H9 (cell line): ENCODE measurements at regions not wholly inside any gene's neighbourhood (a gene's known extent, or its start where the extent isn't known, plus 50 kb on each side); places are given as distances from the start of the nearest gene placed in this dataset.

ENCODE experiments used
- DNase-seq: peaks from one replicate; pipeline ENCODE4 v3.0.0-alpha.2; 2017
- H2AFZ ChIP-seq: one replicate; pipeline ENCODE4 v1.6.1; 2013; ENCODE audit warnings: mild to moderate bottlenecking, low read length, control low read depth, moderate library complexity
- H2AK5ac ChIP-seq: 2 replicates; pipeline ENCODE4 v1.6.1; 2013; ENCODE audit warnings: low read length, control low read depth, mixed read lengths; ENCODE audit not compliant: insufficient read length
- H2BK120ac ChIP-seq: one replicate; pipeline ENCODE4 v1.6.1; 2013; ENCODE audit warnings: low read depth, mild to moderate bottlenecking, low read length, control low read depth, inconsistent platforms; ENCODE audit not compliant: poor library complexity, severe bottlenecking
- H2BK12ac ChIP-seq: 2 replicates; pipeline ENCODE4 v1.6.1; 2013; ENCODE audit warnings: low read length, control low read depth, mixed read lengths, low read depth; ENCODE audit not compliant: insufficient read length
- H2BK15ac ChIP-seq: 2 replicates; pipeline ENCODE4 v1.6.1; 2013; ENCODE audit warnings: low read depth, low read length, control low read depth
- H2BK20ac ChIP-seq: one replicate; pipeline ENCODE4 v1.6.1; 2013; ENCODE audit warnings: low read depth, mild to moderate bottlenecking, low read length, control low read depth, inconsistent platforms; ENCODE audit not compliant: poor library complexity, severe bottlenecking
- H2BK5ac ChIP-seq: 2 replicates; pipeline ENCODE4 v1.6.1; 2013; ENCODE audit warnings: low read length, control low read depth, mixed read lengths; ENCODE audit not compliant: insufficient read length
- H3K14ac ChIP-seq: 2 replicates; pipeline ENCODE4 v1.6.1; 2013; ENCODE audit warnings: low read length, control low read depth; ENCODE audit not compliant: insufficient read depth
- H3K18ac ChIP-seq: 2 replicates; pipeline ENCODE4 v1.6.1; 2013; ENCODE audit warnings: low read depth, mild to moderate bottlenecking, mixed read lengths, low read length, control low read depth; ENCODE audit not compliant: insufficient read length
- H3K23ac ChIP-seq: 2 replicates; pipeline ENCODE4 v1.6.1; 2013; ENCODE audit warnings: low read length, control low read depth, mixed read lengths, low read depth; ENCODE audit not compliant: insufficient read length
- H3K23me2 ChIP-seq: 2 replicates; pipeline ENCODE4 v1.6.1; 2013; ENCODE audit warnings: low read depth, mild to moderate bottlenecking, mixed read lengths, low read length, control low read depth; ENCODE audit not compliant: insufficient read length, poor library complexity, severe bottlenecking
- H3K27ac ChIP-seq: 2 replicates; pipeline ENCODE4 v1.5.1; 2013; ENCODE audit warnings: low read length, control low read depth, mixed read lengths, low read depth; ENCODE audit not compliant: insufficient read length
- H3K27me3 ChIP-seq: 2 replicates; pipeline ENCODE4 v1.6.1; 2013; ENCODE audit warnings: low read length, control low read depth, inconsistent platforms; ENCODE audit not compliant: insufficient read depth
- H3K4ac ChIP-seq: 2 replicates; pipeline ENCODE4 v1.6.1; 2013; ENCODE audit warnings: low read depth, mild to moderate bottlenecking, control low read depth, inconsistent platforms, low read length, moderate library complexity
- H3K4me1 ChIP-seq: 2 replicates; pipeline ENCODE4 v1.6.1; 2013; ENCODE audit warnings: low read length, control low read depth, inconsistent platforms; ENCODE audit not compliant: insufficient read depth
- H3K4me2 ChIP-seq: 2 replicates; pipeline ENCODE4 v1.6.1; 2013; ENCODE audit warnings: low read length, control low read depth, mixed read lengths; ENCODE audit not compliant: insufficient read length, insufficient read depth
- H3K56ac ChIP-seq: 2 replicates; pipeline ENCODE4 v1.6.1; 2013; ENCODE audit warnings: low read depth, mild to moderate bottlenecking, mixed read lengths, low read length, control low read depth; ENCODE audit not compliant: insufficient read length
- H3K79me1 ChIP-seq: 2 replicates; pipeline ENCODE4 v1.6.1; 2013; ENCODE audit warnings: low read depth, mild to moderate bottlenecking, moderate library complexity, low read length, control low read depth, inconsistent platforms; ENCODE audit not compliant: insufficient read depth, poor library complexity, severe bottlenecking
- H3K79me2 ChIP-seq: 2 replicates; pipeline ENCODE4 v1.6.1; 2013; ENCODE audit warnings: low read length, control low read depth, inconsistent platforms; ENCODE audit not compliant: insufficient read depth
- H3K9ac ChIP-seq: 2 replicates; pipeline ENCODE4 v1.6.1; 2013; ENCODE audit warnings: low read length, control low read depth, mixed read lengths; ENCODE audit not compliant: insufficient read length; ENCODE audit errors: extremely low read depth
- H3K9me3 ChIP-seq: one replicate; pipeline ENCODE4 v1.6.1; 2013; ENCODE audit warnings: low read depth, low read length, inconsistent platforms; ENCODE audit not compliant: control insufficient read depth
- H3T11ph ChIP-seq: one replicate; pipeline ENCODE4 v1.6.1; 2013; ENCODE audit warnings: mild to moderate bottlenecking, low read length, control low read depth, inconsistent platforms
- H4K20me1 ChIP-seq: one replicate; pipeline ENCODE4 v1.6.1; 2013; ENCODE audit not compliant: control insufficient read depth, insufficient read length, insufficient read depth
- H4K5ac ChIP-seq: 2 replicates; pipeline ENCODE4 v1.6.1; 2013; ENCODE audit warnings: low read depth, mild to moderate bottlenecking, mixed read lengths, low read length, control low read depth; ENCODE audit not compliant: insufficient read length
- H4K8ac ChIP-seq: replicated peaks from 2 replicates; pipeline ENCODE4 v1.6.1; 2013; ENCODE audit warnings: low read length, control low read depth, mixed read lengths, low read depth; ENCODE audit not compliant: insufficient read length
- H4K91ac ChIP-seq: 2 replicates; pipeline ENCODE4 v1.6.1; 2013; ENCODE audit warnings: low read depth, mild to moderate bottlenecking, moderate library complexity, mixed read lengths, low read length, control low read depth; ENCODE audit not compliant: insufficient read length
- H3K27ac Mint-ChIP-seq, 3 experiments: 2 replicates in 2 of 3; 3 replicates in 1 of 3; pipeline ENCODE4 v1.8.0; 2020 to 2021; ENCODE audit warnings: mixed read lengths in 3 of 3, mild to moderate bottlenecking in 1 of 3, moderate library complexity in 1 of 3
- H3K27me3 Mint-ChIP-seq: 2 replicates; pipeline ENCODE4 v1.8.0; 2021; ENCODE audit warnings: low read depth, mild to moderate bottlenecking, moderate library complexity, mixed read lengths
- H3K36me3 Mint-ChIP-seq, 3 experiments: 2 replicates in 2 of 3; 3 replicates in 1 of 3; pipeline ENCODE4 v1.8.0; 2020 to 2021; ENCODE audit warnings: low read depth in 3 of 3, mixed read lengths in 3 of 3; ENCODE audit not compliant: insufficient read depth in 1 of 3
- H3K4me1 Mint-ChIP-seq, 2 experiments: 2 replicates each; pipeline ENCODE4 v1.8.0; 2020; ENCODE audit warnings: mixed read lengths in 2 of 2
- H3K4me3 Mint-ChIP-seq, 2 experiments: 2 replicates in 1 of 2; 3 replicates in 1 of 2; pipeline ENCODE4 v1.8.0; 2020 to 2021; ENCODE audit warnings: mild to moderate bottlenecking in 2 of 2, mixed read lengths in 2 of 2, moderate library complexity in 1 of 2
- H3K9me3 Mint-ChIP-seq, 2 experiments: 2 replicates in 1 of 2; 3 replicates in 1 of 2; pipeline ENCODE4 v1.8.0; 2020; ENCODE audit warnings: mild to moderate bottlenecking in 2 of 2, mixed read lengths in 2 of 2, moderate library complexity in 1 of 2
- WGBS: extraction: QIAGEN DNeasy Blood & Tissue Kit; methylation state at CpG from one replicate; pipeline ENCODE4 v1.1.7; 2013; ENCODE audit warnings: missing lambda C conversion rate, low lambda C conversion rate, mixed read lengths; ENCODE audit not compliant: insufficient read length; ENCODE audit errors: extremely low coverage; 5-methylcytosine and 5-hydroxymethylcytosine counted together
- TF ChIP-seq, protein P1 (sequence below): fragments of 200-600 bp; sonication (generic); conservative IDR thresholded peaks from 3 replicates; pipeline ENCODE4 v1.8.0; 2021; ENCODE audit warnings: antibody characterized with exemption, mild to moderate bottlenecking

DNA sequence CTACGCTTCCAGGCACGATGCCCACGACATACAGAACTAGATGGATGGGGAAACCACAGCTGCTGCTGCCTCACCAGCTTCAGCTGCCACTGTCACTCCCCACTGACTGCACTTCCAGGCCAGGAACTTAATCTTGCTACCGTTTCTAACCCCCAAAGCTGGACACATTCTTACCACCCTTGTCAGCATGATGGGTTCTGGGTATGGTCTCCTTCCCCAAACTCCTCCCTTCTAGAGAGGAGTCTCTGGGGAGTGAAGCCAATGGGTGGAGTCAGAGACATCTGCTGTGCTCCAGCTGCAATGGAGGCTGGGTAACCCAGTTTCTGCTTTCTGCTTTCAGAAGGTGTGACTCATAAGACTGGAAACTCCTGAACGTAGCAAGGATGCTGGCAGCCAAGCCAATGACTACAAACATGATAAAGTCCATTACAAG lies 87.0 kb upstream of the THY1 start:
- DNase-seq, result no peak
- Histone ChIP-seq H3K9me3 (no peaks in the 10 kb centered on the region), H2AK5ac (no peak overlapping the region), H3K4me2 (no peak overlapping the region), H2BK12ac (no peak overlapping the region), H3K27ac (no peak overlapping the region), H4K5ac (no peak overlapping the region), H2BK5ac (no peak overlapping the region), H2BK20ac (no peak overlapping the region), H3K18ac (no peak overlapping the region), H3K56ac (no peak overlapping the region), H3K27me3 (no peaks in the 10 kb centered on the region), H4K91ac (no peak overlapping the region), H4K8ac (no peak overlapping the region), H3K23me2 (no peaks in the 10 kb centered on the region), H3K14ac (no peak overlapping the region), H3K23ac (no peak overlapping the region), H2BK120ac (no peak overlapping the region), H3T11ph (no peak overlapping the region), H3K4me1 (no peaks in the 10 kb centered on the region), H2BK15ac (no peak overlapping the region), H4K20me1 (no peaks in the 10 kb centered on the region), H3K79me1 (no peaks in the 10 kb centered on the region), H3K9ac (no peak overlapping the region), H2AFZ (no peak overlapping the region), H3K4ac (no peak overlapping the region), H3K79me2 (no peaks in the 10 kb centered on the region)
- H3K36me3 Mint-ChIP-seq, result peaks cover 0 to 4% (median 3%) of the 10 kb centered on the region in 3 experiments; a peak in 2 of 7 replicates
- TF ChIP-seq, protein P1, sequence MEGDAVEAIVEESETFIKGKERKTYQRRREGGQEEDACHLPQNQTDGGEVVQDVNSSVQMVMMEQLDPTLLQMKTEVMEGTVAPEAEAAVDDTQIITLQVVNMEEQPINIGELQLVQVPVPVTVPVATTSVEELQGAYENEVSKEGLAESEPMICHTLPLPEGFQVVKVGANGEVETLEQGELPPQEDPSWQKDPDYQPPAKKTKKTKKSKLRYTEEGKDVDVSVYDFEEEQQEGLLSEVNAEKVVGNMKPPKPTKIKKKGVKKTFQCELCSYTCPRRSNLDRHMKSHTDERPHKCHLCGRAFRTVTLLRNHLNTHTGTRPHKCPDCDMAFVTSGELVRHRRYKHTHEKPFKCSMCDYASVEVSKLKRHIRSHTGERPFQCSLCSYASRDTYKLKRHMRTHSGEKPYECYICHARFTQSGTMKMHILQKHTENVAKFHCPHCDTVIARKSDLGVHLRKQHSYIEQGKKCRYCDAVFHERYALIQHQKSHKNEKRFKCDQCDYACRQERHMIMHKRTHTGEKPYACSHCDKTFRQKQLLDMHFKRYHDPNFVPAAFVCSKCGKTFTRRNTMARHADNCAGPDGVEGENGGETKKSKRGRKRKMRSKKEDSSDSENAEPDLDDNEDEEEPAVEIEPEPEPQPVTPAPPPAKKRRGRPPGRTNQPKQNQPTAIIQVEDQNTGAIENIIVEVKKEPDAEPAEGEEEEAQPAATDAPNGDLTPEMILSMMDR, result no peak
- peaks cover 8 to 16% of the 10 kb centered on the region in 2 experiments; a peak in 4 of 5 replicates for H3K9me3 Mint-ChIP-seq
- WGBS, result no CpG with 5 or more reads among the region's 5 CpGs
- no peak overlapping the region for H3K4me3 Mint-ChIP-seq
- peaks cover 10 to 20% of the 10 kb centered on the region in 2 experiments for H3K4me1 Mint-ChIP-seq
- H3K27me3 Mint-ChIP-seq, result peaks cover 19% of the 10 kb centered on the region
- no peak overlapping the region for H3K27ac Mint-ChIP-seq
